ENCODE measurements at regions not wholly inside any gene's neighbourhood (a gene's known extent, or its start where the extent isn't known, plus 50 kb on each side); places are given as distances from the start of the nearest gene placed in this dataset.

DNA sequence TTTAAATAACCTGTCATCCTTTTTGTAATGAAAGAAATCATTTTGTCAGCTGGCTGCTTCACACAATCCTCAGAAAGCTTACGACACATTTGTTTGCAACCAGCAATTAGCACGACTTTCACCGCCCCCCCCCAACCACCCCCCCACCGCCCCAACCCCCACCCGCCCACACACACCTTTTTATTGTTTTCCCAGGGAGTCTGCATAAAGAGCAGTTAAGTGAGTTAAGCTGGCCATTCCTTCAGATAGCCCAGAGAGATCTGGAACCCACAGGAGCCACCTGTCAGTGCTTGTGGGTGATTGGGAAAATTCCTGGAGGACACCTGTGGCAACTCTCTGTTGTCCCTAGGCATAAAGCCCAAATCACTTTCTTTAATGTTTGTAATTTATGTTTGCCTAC is 175.7 kb upstream of the FMR1 start:
- Histone ChIP-seq H3K27ac (ENCODE audit: low read length) (no peak overlapping the region), H3K4me3 (ENCODE audit: low read length) (no peak overlapping the region), H4K20me1 (ENCODE audit: insufficient read depth, low read length) (no peaks in the 10 kb centered on the region), H2AFZ (ENCODE audit: low read length) (no peak overlapping the region), H3K4me1 (ENCODE audit: low read length) (no peaks in the 10 kb centered on the region), H3K9me2 (replicated peaks; ENCODE audit: insufficient read depth, low read length) (no peaks in the 10 kb centered on the region), H3K27me3 (replicated peaks; ENCODE audit: insufficient read depth, low read length) (no peaks in the 10 kb centered on the region), H3K36me3 (replicated peaks; ENCODE audit: insufficient read depth, low read length) (no peaks in the 10 kb centered on the region), H3K9me3 (replicated peaks; ENCODE audit: insufficient read depth, low read length) (no peaks in the 10 kb centered on the region), H3F3A (ENCODE audit: insufficient read depth, low read length) (no peaks in the 10 kb centered on the region), H3K4me2 (ENCODE audit: low read depth, low read length) (no peak overlapping the region), H3K9ac (ENCODE audit: low read length) (no peak overlapping the region), H3K79me2 (ENCODE audit: low read length) (no peaks in the 10 kb centered on the region)
- TF ChIP-seq, protein P1, sequence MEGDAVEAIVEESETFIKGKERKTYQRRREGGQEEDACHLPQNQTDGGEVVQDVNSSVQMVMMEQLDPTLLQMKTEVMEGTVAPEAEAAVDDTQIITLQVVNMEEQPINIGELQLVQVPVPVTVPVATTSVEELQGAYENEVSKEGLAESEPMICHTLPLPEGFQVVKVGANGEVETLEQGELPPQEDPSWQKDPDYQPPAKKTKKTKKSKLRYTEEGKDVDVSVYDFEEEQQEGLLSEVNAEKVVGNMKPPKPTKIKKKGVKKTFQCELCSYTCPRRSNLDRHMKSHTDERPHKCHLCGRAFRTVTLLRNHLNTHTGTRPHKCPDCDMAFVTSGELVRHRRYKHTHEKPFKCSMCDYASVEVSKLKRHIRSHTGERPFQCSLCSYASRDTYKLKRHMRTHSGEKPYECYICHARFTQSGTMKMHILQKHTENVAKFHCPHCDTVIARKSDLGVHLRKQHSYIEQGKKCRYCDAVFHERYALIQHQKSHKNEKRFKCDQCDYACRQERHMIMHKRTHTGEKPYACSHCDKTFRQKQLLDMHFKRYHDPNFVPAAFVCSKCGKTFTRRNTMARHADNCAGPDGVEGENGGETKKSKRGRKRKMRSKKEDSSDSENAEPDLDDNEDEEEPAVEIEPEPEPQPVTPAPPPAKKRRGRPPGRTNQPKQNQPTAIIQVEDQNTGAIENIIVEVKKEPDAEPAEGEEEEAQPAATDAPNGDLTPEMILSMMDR (IDR thresholded peaks at IDR 0.05; ENCODE audit: low read length), result no peak
- no peak for TF ChIP-seq EZH2phosphoT487 (IDR thresholded peaks at IDR 0.05; ENCODE audit: low read length)
- no peak for TF ChIP-seq EZH2 (optimal IDR thresholded peaks at IDR 0.05; ENCODE audit: low read depth, low read length)
- no peak for DNase-seq

DNA sequence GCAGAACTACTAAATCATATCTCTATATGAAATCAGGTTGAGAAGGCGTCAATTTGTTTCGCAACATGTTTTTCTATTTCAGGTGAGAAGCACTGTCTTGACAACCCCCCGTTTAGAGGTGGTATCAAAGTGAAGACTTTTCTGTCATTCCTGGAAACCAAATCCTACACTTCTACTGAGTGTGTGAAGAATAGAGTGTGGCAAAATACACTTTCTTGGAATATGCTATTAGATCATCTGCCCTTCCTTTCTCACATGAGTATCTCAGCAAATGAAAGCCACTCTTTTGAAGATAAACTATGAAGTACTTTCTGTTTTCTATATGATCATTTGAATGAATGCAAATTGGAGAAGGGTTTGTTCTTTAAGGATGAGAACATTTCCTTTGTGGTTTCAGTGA is 174.0 kb upstream of the FMR1 start:
- Histone ChIP-seq H3K4me3 (ENCODE audit: low read length) (no peak overlapping the region), H3K9me2 (replicated peaks; ENCODE audit: insufficient read depth, low read length) (no peaks in the 10 kb centered on the region), H2AFZ (ENCODE audit: low read length) (no peak overlapping the region), H3K27ac (ENCODE audit: low read length) (no peak overlapping the region), H3K9ac (ENCODE audit: low read length) (no peak overlapping the region), H4K20me1 (ENCODE audit: insufficient read depth, low read length) (no peaks in the 10 kb centered on the region), H3K4me1 (ENCODE audit: low read length) (no peaks in the 10 kb centered on the region), H3K9me3 (replicated peaks; ENCODE audit: insufficient read depth, low read length) (no peaks in the 10 kb centered on the region), H3K36me3 (replicated peaks; ENCODE audit: insufficient read depth, low read length) (no peaks in the 10 kb centered on the region), H3F3A (ENCODE audit: insufficient read depth, low read length) (no peaks in the 10 kb centered on the region), H3K4me2 (ENCODE audit: low read depth, low read length) (no peak overlapping the region), H3K27me3 (replicated peaks; ENCODE audit: insufficient read depth, low read length) (no peaks in the 10 kb centered on the region), H3K79me2 (ENCODE audit: low read length) (no peaks in the 10 kb centered on the region)
- DNase-seq, result no peak
- TF ChIP-seq EZH2phosphoT487 (IDR thresholded peaks at IDR 0.05; ENCODE audit: low read length), result no peak
- TF ChIP-seq, protein P1 (IDR thresholded peaks at IDR 0.05; ENCODE audit: low read length), result no peak
- TF ChIP-seq EZH2 (optimal IDR thresholded peaks at IDR 0.05; ENCODE audit: low read depth, low read length), result no peak

DNA sequence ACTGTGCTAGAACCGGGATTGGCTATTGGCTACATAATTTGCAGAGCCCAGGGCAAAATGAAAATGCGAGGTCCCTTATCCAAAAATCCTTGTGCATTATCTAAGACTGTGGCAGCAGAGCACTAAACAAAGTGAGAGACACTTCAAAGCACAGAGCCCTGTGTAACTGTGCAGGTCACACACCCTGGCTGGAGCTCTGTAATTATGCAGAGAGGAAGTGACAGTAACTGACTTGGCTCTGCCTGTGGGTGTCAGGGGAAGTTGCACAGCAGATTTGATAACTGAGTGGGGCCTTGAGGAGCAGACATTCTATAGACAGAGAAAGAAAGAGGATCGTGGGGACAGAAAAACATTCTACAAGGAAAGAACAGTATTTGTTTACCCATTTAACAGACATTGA is 173.5 kb upstream of the FMR1 start:
- H3K36me3 ChIP-seq (replicated peaks; ENCODE audit: insufficient read depth, low read length), result no peaks in the 10 kb centered on the region
- no peaks in the 10 kb centered on the region for H3K4me1 ChIP-seq (ENCODE audit: low read length)
- H3K4me3 ChIP-seq (ENCODE audit: low read length), result no peak overlapping the region
- no peaks in the 10 kb centered on the region for H3K9me2 ChIP-seq (replicated peaks; ENCODE audit: insufficient read depth, low read length)
- H3K4me2 ChIP-seq (ENCODE audit: low read depth, low read length), result no peak overlapping the region
- H2AFZ ChIP-seq (ENCODE audit: low read length), result no peak overlapping the region
- H3K9me3 ChIP-seq (replicated peaks; ENCODE audit: insufficient read depth, low read length), result no peaks in the 10 kb centered on the region
- H3F3A ChIP-seq (ENCODE audit: insufficient read depth, low read length), result no peaks in the 10 kb centered on the region
- H3K9ac ChIP-seq (ENCODE audit: low read length), result no peak overlapping the region
- no peak for DNase-seq
- no peaks in the 10 kb centered on the region for H3K79me2 ChIP-seq (ENCODE audit: low read length)
- no peak overlapping the region for H3K27ac ChIP-seq (ENCODE audit: low read length)
- no peaks in the 10 kb centered on the region for H3K27me3 ChIP-seq (replicated peaks; ENCODE audit: insufficient read depth, low read length)
- no peaks in the 10 kb centered on the region for H4K20me1 ChIP-seq (ENCODE audit: insufficient read depth, low read length)
- TF ChIP-seq, protein P1 (IDR thresholded peaks at IDR 0.05; ENCODE audit: low read length), result no peak
- TF ChIP-seq EZH2phosphoT487 (IDR thresholded peaks at IDR 0.05; ENCODE audit: low read length), result no peak
- TF ChIP-seq EZH2 (optimal IDR thresholded peaks at IDR 0.05; ENCODE audit: low read depth, low read length), result no peak

Data from MM.1S (cell line).